GM18870 (cell line): ENCODE measurements at regions not wholly inside any gene's neighbourhood (a gene's known extent, or its start where the extent isn't known, plus 50 kb on each side); places are given as distances from the start of the nearest gene placed in this dataset.

Experiments used
- ATAC-seq: cut with Tn5 transposase; IDR thresholded peaks from one replicate; pipeline ENCODE4 v1.9.1; 2021; ENCODE audit warnings: moderate library complexity; ENCODE audit not compliant: unreplicated experiment

- no peak for ATAC-seq
These were observed 288.4 kb downstream of the ASXL3 start for GRCh38 chr18:33866386-33866785.

DNA sequence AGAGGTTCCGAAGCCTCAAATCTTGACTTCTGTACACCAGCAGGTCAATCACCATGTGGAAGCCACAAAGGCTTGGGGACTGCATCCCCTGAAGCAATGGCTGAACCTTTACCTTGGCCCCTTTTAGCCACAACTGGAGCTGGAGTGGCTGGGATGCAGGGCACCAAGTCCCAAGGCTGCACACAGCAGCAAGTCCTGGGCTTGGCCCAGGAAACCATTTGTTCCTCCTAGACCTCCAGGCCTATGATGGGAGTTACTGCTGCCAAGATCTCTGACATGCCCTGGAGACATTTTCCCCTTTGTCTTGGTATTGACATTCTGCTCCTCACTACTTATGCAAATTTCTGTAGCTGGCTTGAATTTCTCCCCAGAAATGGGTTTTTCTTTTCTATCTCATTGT is 285.9 kb downstream of the ASXL3 start:
- no peak for ATAC-seq

DNA sequence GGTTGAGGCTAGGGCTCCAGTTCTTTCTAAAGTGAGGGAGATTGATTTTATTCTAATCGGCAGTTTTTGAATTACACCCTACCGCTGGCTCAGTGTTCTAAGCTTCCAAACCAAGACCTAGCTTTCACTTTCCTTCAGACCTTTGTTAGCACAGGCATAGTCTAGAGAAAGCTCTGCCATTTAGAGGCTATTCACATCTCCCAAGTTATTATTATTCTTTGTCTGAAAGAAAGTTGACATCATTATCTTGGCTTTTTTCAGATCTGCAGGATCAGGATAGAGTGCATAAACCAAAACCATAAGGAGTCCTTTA is 276.8 kb downstream of the ASXL3 start:
- no peak for ATAC-seq

DNA sequence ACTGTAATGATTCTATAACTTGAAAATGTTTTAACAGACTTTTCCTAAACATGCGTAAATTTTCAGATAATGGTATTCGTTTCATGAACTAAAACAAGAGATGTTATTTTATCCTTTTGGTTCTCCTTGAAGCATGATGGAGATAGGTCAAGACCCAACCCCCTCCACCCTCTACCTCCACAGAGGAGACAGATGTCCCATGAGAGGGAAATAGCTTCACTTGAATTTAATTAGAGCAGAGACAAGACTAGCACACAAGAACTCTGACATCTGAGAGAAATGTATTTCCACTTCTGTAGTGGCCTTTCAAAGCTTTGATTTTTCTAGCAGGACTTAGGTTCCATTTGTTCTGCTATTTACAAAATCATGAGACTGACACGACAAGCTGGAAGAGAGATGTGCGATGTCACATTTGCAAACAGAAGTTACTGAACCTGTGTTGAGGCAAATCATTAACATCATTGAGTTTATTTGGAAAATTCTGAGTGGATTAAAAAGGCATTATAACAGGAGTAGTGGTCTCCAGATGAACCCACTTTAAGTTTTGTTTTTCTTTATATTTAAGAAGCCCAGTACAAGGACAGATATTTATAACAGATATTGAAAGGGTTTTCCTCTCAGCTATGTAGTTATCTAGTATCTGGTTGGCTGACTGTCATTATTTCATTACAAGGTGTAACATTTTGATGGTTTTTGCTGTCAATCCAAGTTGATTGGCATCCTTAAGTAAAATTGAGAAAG is 276.2 kb downstream of the ASXL3 start:
- no peak for ATAC-seq

DNA sequence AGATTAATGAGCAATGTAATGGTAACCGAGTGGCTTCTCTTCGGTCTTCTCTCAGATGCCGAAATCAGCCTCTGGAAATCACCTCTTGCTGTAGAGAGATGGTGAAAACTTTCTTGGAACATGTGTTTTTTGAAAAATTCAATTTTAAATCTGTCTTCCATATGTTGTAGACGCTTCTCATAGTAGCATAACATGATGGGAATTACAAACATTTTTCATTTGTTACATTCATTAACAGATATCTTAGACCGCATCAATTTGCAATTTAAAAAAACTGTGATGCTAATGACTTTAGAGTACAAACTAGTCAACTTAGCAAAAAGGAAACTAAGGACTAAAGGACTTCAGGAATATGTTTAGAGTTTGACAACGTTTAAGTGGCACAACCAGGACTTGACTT is 275.2 kb downstream of the ASXL3 start:
- ATAC-seq: no peak

- no peak for ATAC-seq
These were observed 273.6 kb downstream of the ASXL3 start for GRCh38 chr18:33851546-33852078.

- ATAC-seq: no peak
These were observed 271.7 kb downstream of the ASXL3 start for GRCh38 chr18:33849731-33850130.

- ATAC-seq: no peak
These were observed 266.2 kb downstream of the ASXL3 start for GRCh38 chr18:33844232-33844631.

DNA sequence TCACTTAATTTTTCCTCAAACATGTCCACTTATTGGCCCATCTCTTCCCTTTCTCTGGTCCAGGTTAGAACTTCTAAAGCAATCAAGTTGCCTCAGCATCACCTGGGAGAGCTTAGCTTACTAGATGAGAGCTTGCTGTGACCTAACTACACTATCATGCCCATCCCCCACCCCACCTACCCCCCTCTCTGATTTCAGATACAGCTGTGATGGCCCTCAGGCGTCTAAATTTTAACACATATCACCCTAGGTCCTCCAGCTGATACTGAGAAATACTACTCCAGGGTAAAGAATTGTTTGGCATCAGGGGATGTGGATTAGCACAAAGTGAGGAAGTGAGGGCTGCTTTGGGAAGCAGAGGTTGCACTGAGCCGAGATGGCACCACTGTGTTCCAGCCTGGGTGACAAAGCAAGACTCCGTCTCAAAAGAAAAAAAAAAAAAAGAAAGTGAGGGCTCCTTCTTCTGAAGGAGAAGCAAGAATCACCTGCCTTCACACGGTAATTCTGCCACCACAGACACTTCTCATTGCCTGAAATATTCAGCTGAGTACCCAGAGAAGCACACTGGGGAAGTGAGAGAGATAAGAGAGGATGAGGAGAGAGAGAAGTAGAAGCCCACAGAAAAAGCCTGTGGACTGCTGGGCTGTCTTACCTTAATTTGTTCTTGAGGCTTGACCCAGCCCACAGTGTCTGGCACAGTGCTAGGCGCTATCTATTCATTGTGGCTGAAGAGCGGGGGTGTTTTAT is 263.4 kb downstream of the ASXL3 start:
- no peak for ATAC-seq

DNA sequence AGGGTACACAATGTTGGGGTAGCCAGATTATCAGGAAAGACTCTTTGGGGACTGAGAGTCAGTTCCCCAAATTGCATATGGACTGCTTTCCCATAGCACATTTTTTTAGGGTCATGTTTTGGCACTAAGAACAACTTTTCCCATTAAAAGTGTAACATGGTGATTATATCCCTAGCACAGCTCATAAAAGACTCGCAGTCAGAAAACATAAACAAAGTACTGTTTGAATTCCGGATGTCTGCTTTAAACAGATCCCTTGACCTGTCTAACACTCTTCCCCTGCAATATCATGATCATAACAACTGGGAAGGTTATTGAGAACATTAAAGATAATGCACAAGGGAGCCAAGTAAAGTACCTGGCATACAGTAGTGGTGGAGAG is 262.2 kb downstream of the ASXL3 start:
- ATAC-seq: no peak

GRCh38 chr18:33839452-33840211 is 261.6 kb downstream of the ASXL3 start:
- ATAC-seq: no peak

GRCh38 chr18:33838054-33838453 is 260.0 kb downstream of the ASXL3 start:
- ATAC-seq: no peak

- no peak for ATAC-seq
These were observed 259.2 kb downstream of the ASXL3 start for GRCh38 chr18:33837191-33837590.

DNA sequence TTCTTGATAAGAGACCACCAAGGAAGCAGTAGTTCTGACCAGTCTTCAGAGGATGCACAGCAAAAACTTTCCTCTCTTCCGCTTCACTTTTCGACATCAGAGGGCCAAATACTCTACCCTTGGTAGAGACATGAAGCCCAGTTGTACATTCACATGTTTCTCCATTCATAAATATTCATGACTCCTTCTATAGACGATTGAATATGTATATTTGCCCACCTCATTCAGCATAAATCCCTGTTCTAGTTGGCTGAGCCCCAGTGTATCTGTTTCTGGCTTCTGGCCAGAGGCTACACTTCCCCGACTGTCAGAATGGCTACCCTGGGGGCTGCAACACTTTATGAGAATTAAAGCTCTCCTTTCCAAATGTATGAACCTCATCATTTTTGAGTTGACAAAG is 258.5 kb downstream of the ASXL3 start:
- ATAC-seq: no peak

DNA sequence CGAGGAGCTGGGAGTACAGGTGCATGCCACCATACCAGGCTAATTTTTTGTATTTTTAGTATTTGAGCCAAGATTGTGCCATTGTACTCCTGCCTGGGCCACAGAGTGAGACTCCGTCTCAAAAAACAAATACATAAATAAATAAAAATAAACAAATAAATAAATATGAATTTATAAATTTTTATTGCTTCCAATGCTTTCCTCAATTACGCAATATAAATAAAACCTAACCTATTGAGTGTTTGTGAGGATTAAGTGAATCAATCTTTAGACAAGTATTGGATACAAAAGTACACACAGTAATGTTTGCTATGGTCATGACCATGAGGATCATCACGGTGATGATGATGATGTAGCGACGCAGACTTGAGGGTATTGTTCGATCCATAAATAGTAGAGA is 257.4 kb downstream of the ASXL3 start:
- no peak for ATAC-seq

DNA sequence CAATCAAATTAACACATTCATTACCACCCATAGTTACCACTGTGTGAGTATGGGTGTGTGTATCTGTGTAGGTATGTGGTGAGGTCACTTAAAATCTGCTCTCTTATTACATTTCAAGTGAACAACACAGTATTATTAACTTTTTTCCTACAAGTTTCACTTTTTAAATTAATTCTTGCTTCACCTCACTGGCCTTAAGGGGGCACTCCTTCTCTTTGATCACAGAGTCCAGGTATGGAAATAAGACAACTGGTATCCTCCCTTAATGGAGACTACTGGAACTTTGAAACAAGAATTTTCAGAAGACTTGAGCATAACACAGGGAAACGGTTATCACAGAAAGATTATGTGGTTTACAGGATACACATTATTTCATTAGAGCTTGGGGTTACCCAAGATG is 255.8 kb downstream of the ASXL3 start:
- no peak for ATAC-seq

GRCh38 chr18:33831424-33831823 is 253.4 kb downstream of the ASXL3 start:
- no peak for ATAC-seq

GRCh38 chr18:33830213-33830612 is 252.2 kb downstream of the ASXL3 start:
- no peak for ATAC-seq

GRCh38 chr18:33828949-33829348 is 250.9 kb downstream of the ASXL3 start:
- ATAC-seq: no peak

- ATAC-seq: no peak
These were observed 248.1 kb downstream of the ASXL3 start for GRCh38 chr18:33826151-33826550.

DNA sequence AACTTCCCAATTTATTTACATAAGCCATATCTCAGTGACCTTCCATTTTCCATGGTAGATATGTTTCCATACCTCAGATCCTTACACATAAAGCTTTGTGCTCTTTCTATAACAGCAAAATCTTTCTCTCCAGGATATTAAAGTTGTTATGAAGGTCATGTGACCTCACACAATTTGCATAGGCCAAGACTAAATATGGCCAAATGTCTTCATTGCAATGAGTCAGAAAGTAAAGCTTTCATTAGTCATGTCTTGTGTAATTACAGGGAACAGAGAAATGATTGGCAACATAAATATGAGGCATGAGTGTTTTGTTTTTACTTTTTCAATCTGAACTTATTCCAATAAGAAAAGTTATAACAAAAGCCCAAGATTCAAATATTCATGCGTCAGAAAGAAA is 243.5 kb downstream of the ASXL3 start:
- no peak for ATAC-seq
